ENCODE measurements at regions not wholly inside any gene's neighbourhood (a gene's known extent, or its start where the extent isn't known, plus 50 kb on each side); places are given as distances from the start of the nearest gene placed in this dataset.

GRCh38 chr5:93034621-93035590, 546.1 kb downstream of the NR2F1-AS1 start:
- Mint-ChIP-seq H3K4me1 (no peaks in the 10 kb centered on the region), H3K9me3 (peaks cover 3% of the 10 kb centered on the region; the same call in 1 of the 2 replicates), H3K4me3 (no peak overlapping the region), H3K27me3 (ENCODE audit: low read depth) (no peaks in the 10 kb centered on the region), H3K36me3 (no peaks in the 10 kb centered on the region), H3K27ac (no peak overlapping the region)
- DNase-seq (ENCODE audit: low spot score) (no peak), ATAC-seq (no peak)
- ChIA-PET CTCF (no interaction called here), POLR2A (no interaction called here)
- no peak for TF ChIP-seq ZNF121 (CRISPR knock-in tag; IDR thresholded peaks at IDR 0.05)
- no peak for TF ChIP-seq ZMAT4 (CRISPR knock-in tag; IDR thresholded peaks at IDR 0.05)
- TF ChIP-seq ATF1 (CRISPR knock-in tag; IDR thresholded peaks at IDR 0.05) = no peak
- TF ChIP-seq ATF2 (CRISPR knock-in tag; IDR thresholded peaks at IDR 0.05; ENCODE audit: borderline replicate concordance, low read depth) = no peak
- TF ChIP-seq SMAD3 (CRISPR knock-in tag; IDR thresholded peaks at IDR 0.05; ENCODE audit: borderline replicate concordance) = no peak
- TF ChIP-seq ZNF425 (CRISPR knock-in tag; conservative IDR thresholded peaks at IDR 0.05) = no peak

GRCh38 chr5:93022796-93023447, 558.1 kb downstream of the NR2F1-AS1 start:
- Mint-ChIP-seq H3K36me3 (no peaks in the 10 kb centered on the region), H3K4me3 (no peak overlapping the region), H3K9me3 (peaks cover 5% of the 10 kb centered on the region), H3K27me3 (ENCODE audit: low read depth) (no peaks in the 10 kb centered on the region), H3K4me1 (peaks cover 17% of the 10 kb centered on the region), H3K27ac (no peak overlapping the region)
- CTCF ChIA-PET = no interaction called here
- no peak for TF ChIP-seq ZNF423 (CRISPR knock-in tag; IDR thresholded peaks at IDR 0.05)
- no peak for TF ChIP-seq TEAD4 (CRISPR knock-in tag; IDR thresholded peaks at IDR 0.05)
- TF ChIP-seq ZNF396 (CRISPR knock-in tag; IDR thresholded peaks at IDR 0.05; ENCODE audit: borderline replicate concordance) = no peak
- no peak for TF ChIP-seq ERG (CRISPR knock-in tag; IDR thresholded peaks at IDR 0.05)
- TF ChIP-seq HMGA2 (CRISPR knock-in tag; IDR thresholded peaks at IDR 0.05) = no peak
- ATAC-seq (no peak), DNase-seq (ENCODE audit: low spot score) (no peak)
- POLR2A ChIA-PET = no interaction called here

- POLR2A ChIA-PET = no interaction called here
- Mint-ChIP-seq H3K4me1 (peaks cover 18% of the 10 kb centered on the region), H3K9me3 (peaks cover 5% of the 10 kb centered on the region), H3K4me3 (no peak overlapping the region), H3K36me3 (no peaks in the 10 kb centered on the region), H3K27ac (no peak overlapping the region), H3K27me3 (ENCODE audit: low read depth) (no peaks in the 10 kb centered on the region)
- ATAC-seq (no peak), DNase-seq (ENCODE audit: low spot score) (no peak)
- CTCF ChIA-PET = no interaction called here
- TF ChIP-seq FOXK1 (CRISPR knock-in tag; IDR thresholded peaks at IDR 0.05) (no peak), CTCF (IDR thresholded peaks at IDR 0.05) (no peak), IRF2 (CRISPR knock-in tag; IDR thresholded peaks at IDR 0.05; ENCODE audit: borderline replicate concordance, low read depth) (no peak), HMGXB4 (CRISPR knock-in tag; IDR thresholded peaks at IDR 0.05) (no peak), PREB (CRISPR knock-in tag; IDR thresholded peaks at IDR 0.05; ENCODE audit: borderline replicate concordance) (no peak), EMX1 (CRISPR knock-in tag; IDR thresholded peaks at IDR 0.05) (no peak), ZNF416 (CRISPR knock-in tag; IDR thresholded peaks at IDR 0.05) (no peak), OVOL2 (CRISPR knock-in tag; IDR thresholded peaks at IDR 0.05; ENCODE audit: borderline replicate concordance) (no peak), ZNF121 (CRISPR knock-in tag; IDR thresholded peaks at IDR 0.05) (no peak)
These were observed 558.8 kb downstream of the NR2F1-AS1 start for GRCh38 chr5:93022211-93022610.
